ENCODE measurements at regions not wholly inside any gene's neighbourhood (a gene's known extent, or its start where the extent isn't known, plus 50 kb on each side); places are given as distances from the start of the nearest gene placed in this dataset.

- H3K4me3 ChIP-seq (ENCODE audit: low read depth, low read length): no peak overlapping the region
- TF ChIP-seq CTCF (IDR thresholded peaks at IDR 0.05; ENCODE audit: insufficient read depth, low read depth, low read length): no peak
- no peak for DNase-seq (ENCODE audit: low read depth)
Observed at GRCh38 chr11:71124127-71124526, 128.2 kb downstream of the SHANK2 start.

GRCh38 chr11:71120471-71120896 is 131.9 kb downstream of the SHANK2 start:
- no peak overlapping the region for H3K4me3 ChIP-seq (ENCODE audit: low read depth, low read length)
- TF ChIP-seq CTCF (IDR thresholded peaks at IDR 0.05; ENCODE audit: insufficient read depth, low read depth, low read length): peak; percentile 33
- DNase-seq (ENCODE audit: low read depth): peak; percentile 20

GRCh38 chr11:71119656-71120269 is 132.6 kb downstream of the SHANK2 start:
- no peak for DNase-seq (ENCODE audit: low read depth)
- no peak overlapping the region for H3K4me3 ChIP-seq (ENCODE audit: low read depth, low read length)
- no peak for TF ChIP-seq CTCF (IDR thresholded peaks at IDR 0.05; ENCODE audit: insufficient read depth, low read depth, low read length)

GRCh38 chr11:71118671-71119250 is 133.6 kb downstream of the SHANK2 start:
- no peak overlapping the region for H3K4me3 ChIP-seq (ENCODE audit: low read depth, low read length)
- no peak for TF ChIP-seq CTCF (IDR thresholded peaks at IDR 0.05; ENCODE audit: insufficient read depth, low read depth, low read length)
- no peak for DNase-seq (ENCODE audit: low read depth)

GRCh38 chr11:71117311-71117710 is 135.1 kb downstream of the SHANK2 start:
- no peak overlapping the region for H3K4me3 ChIP-seq (ENCODE audit: low read depth, low read length)
- TF ChIP-seq CTCF (IDR thresholded peaks at IDR 0.05; ENCODE audit: insufficient read depth, low read depth, low read length): no peak
- no peak for DNase-seq (ENCODE audit: low read depth)

- no peak for DNase-seq (ENCODE audit: low read depth)
- no peak for TF ChIP-seq CTCF (IDR thresholded peaks at IDR 0.05; ENCODE audit: insufficient read depth, low read depth, low read length)
- H3K4me3 ChIP-seq (ENCODE audit: low read depth, low read length): no peak overlapping the region
Observed at GRCh38 chr11:71116693-71117040, 135.7 kb downstream of the SHANK2 start.

All from fibroblast of villous mesenchyme (primary cell).